K562 (cell line): ENCODE measurements at regions not wholly inside any gene's neighbourhood (a gene's known extent, or its start where the extent isn't known, plus 50 kb on each side); places are given as distances from the start of the nearest gene placed in this dataset.

Experiments used
- ATAC-seq: fragments of 200-7000 bp; cut with Tn5 transposase; 3 replicates; pipeline ENCODE4 v1.9.1; 2020; ENCODE audit warnings: moderate library complexity
- BruUV-seq: library from RNA; stranded (reverse); fragments of 400-500 nt; replicated peaks from 2 replicates; lab custom pipeline; 2021; lab: Mats Ljungman, UMichigan
- CTCF ChIA-PET: fragments of 300-600 bp; formaldehyde crosslinking; extraction: SDS; loops from one replicate; lab custom pipeline; 2021; ENCODE audit warnings: low intra/inter-chr PET ratio; lab: Yijun Ruan, JAX
- POLR2A ChIA-PET: fragments of 300-600, 350-650 bp; sonication (Branson Sonifier 250); formaldehyde crosslinking; extraction: SDS; loops from one replicate; lab custom pipeline; 2021; ENCODE audit warnings: antibody characterized with exemption, inconsistent platforms; lab: Yijun Ruan, JAX
- DNase-seq, 4 experiments: peaks; one replicate each; pipeline versions ENCODE4 v3.0.0 to v3.0.0-alpha.2; 2011 to 2018; ENCODE audit warnings: low spot score in 3 of 4, mixed read lengths in 3 of 4; ENCODE audit errors: extremely low read depth in 1 of 4
- FAIRE-seq: peaks from 2 replicates; lab custom pipeline; 2011; peaks lifted over from hg19 to GRCh38; lab: Jason Lieb, UNC
- H2AFZ ChIP-seq: 2 replicates; pipeline ENCODE4 v1.6.0; 2011; ENCODE audit warnings: low read depth, low read length, control low read depth, inconsistent platforms
- H3K27ac ChIP-seq: fragments of 200-600 bp; 3 replicates; pipeline ENCODE4 v1.8.0; 2011; ENCODE audit warnings: low read depth, mild to moderate bottlenecking, control low read depth, inconsistent platforms, low read length, moderate library complexity, mixed read lengths; ENCODE audit errors: extremely low read depth
- H3K27me3 ChIP-seq, 2 experiments: fragments of 300-600 bp in 1 of 2; 2 replicates in 1 of 2; 3 replicates in 1 of 2; pipeline versions ENCODE4 v1.6.0 to v1.8.0; 2011; ENCODE audit warnings: inconsistent platforms in 2 of 2, low read length in 2 of 2, mild to moderate bottlenecking in 1 of 2, mixed read lengths in 1 of 2, moderate library complexity in 1 of 2; ENCODE audit not compliant: control insufficient read depth in 2 of 2, insufficient read depth in 2 of 2
- H3K36me3 ChIP-seq: fragments of 300-600 bp; 3 replicates; pipeline ENCODE4 v1.8.0; 2011; ENCODE audit warnings: mild to moderate bottlenecking, low read length, inconsistent platforms; ENCODE audit not compliant: control insufficient read depth, insufficient read depth
- H3K4me1 ChIP-seq, 2 experiments: fragments of 200-600 bp in 1 of 2; replicated peaks in 1 of 2; 2 replicates in 1 of 2; 3 replicates in 1 of 2; pipeline versions ENCODE4 v1.5.1 to v1.8.0; 2011; ENCODE audit warnings: inconsistent platforms in 2 of 2, low read length in 2 of 2, mild to moderate bottlenecking in 1 of 2, mixed read lengths in 1 of 2, moderate library complexity in 1 of 2; ENCODE audit not compliant: control insufficient read depth in 2 of 2, insufficient read depth in 2 of 2
- H3K4me2 ChIP-seq: 2 replicates; pipeline ENCODE4 v1.6.1; 2011; ENCODE audit warnings: low read length, control low read depth, inconsistent platforms, mixed read lengths; ENCODE audit not compliant: insufficient read depth
- H3K4me3 ChIP-seq: fragments of 200-600 bp; sonication (generic), shearing (Covaris generic); 2 replicates; pipeline ENCODE4 v1.5.1; 2016; ENCODE audit warnings: control low read depth, inconsistent platforms
- H3K79me2 ChIP-seq: fragments of 200-600 bp; 3 replicates; pipeline ENCODE4 v1.8.0; 2011; ENCODE audit warnings: low read length, inconsistent platforms; ENCODE audit not compliant: control insufficient read depth, insufficient read depth
- H3K9ac ChIP-seq, 2 experiments: 2 replicates each; pipeline versions ENCODE4 v1.6.0 to v1.6.1; 2011; ENCODE audit warnings: low read depth in 2 of 2, low read length in 2 of 2, control low read depth in 1 of 2, inconsistent platforms in 1 of 2, mild to moderate bottlenecking in 1 of 2, mixed read lengths in 1 of 2; ENCODE audit not compliant: insufficient read depth in 1 of 2
- H3K9me1 ChIP-seq: one replicate; pipeline ENCODE4 v1.6.0; 2011; ENCODE audit warnings: inconsistent platforms, mild to moderate bottlenecking, low read length, moderate library complexity; ENCODE audit not compliant: control insufficient read depth, insufficient read depth
- H3K9me3 ChIP-seq: replicated peaks from 2 replicates; pipeline ENCODE4 v1.5.1; 2011; ENCODE audit warnings: low read depth, low read length, inconsistent platforms; ENCODE audit not compliant: control insufficient read depth, insufficient read depth
- H4K20me1 ChIP-seq: replicated peaks from 2 replicates; pipeline ENCODE4 v1.6.1; 2011; ENCODE audit warnings: low read length, inconsistent platforms, mixed read lengths; ENCODE audit not compliant: control insufficient read depth, insufficient read depth
- NFIC ChIP-seq: fragments of 450-650 bp; IDR thresholded peaks from 2 replicates; pipeline ENCODE4 v1.6.1; 2017; ENCODE audit warnings: mild to moderate bottlenecking, inconsistent platforms
- POLR2H ChIP-seq: IDR thresholded peaks from 2 replicates; pipeline ENCODE4 v1.6.1; 2016; ENCODE audit warnings: missing genetic modification characterization, low read depth, mild to moderate bottlenecking, control low read depth, missing compliant biosample characterization, moderate library complexity
- SIRT6 ChIP-seq: IDR thresholded peaks from one replicate; pipeline ENCODE4 v1.6.1; 2012; ENCODE audit warnings: low read depth, mild to moderate bottlenecking, control low read depth, inconsistent platforms, low read length, moderate library complexity
- SREBF2 ChIP-seq: sonication (generic); formaldehyde crosslinking; IDR thresholded peaks from 2 replicates; pipeline ENCODE4 v1.4.0; 2020; ENCODE audit warnings: mild to moderate bottlenecking, missing genetic modification reagents
- XRCC3 ChIP-seq: fragments of 450-650 bp; IDR thresholded peaks from 2 replicates; pipeline ENCODE4 v1.6.1; 2017; ENCODE audit warnings: mild to moderate bottlenecking, moderate library complexity
- ZNF695 ChIP-seq: fragments of 450-650 bp; formaldehyde crosslinking; IDR thresholded peaks from 2 replicates; pipeline ENCODE4 v1.4.0; 2020; ENCODE audit warnings: mild to moderate bottlenecking, moderate library complexity
- WGBS: fragments of 100-300 bp; shearing (Covaris generic); methylation state at CpG from one replicate; pipeline ENCODE4 v1.1.6; 2016; ENCODE audit warnings: low coverage, mixed read lengths; ENCODE audit not compliant: insufficient coverage; ENCODE audit errors: missing lambda C conversion rate; 5-methylcytosine and 5-hydroxymethylcytosine counted together
- in situ Hi-C: fragments of 300-500 bp; cut with MboI; formaldehyde crosslinking; loops from 4 replicates; pipeline ENCODE4 v1.15.0; 2018; ENCODE audit warnings: inconsistent platforms, mixed read lengths
- intact Hi-C: fragments of 100-400 bp; cut with micrococcal nuclease; formaldehyde crosslinking; loops from 2 replicates; pipeline ENCODE4 v1.14.2; 2022
- TF ChIP-seq, protein P1 (sequence below), 2 experiments: fragments of 250-450 bp in 1 of 2; fragments of 450-650 bp in 1 of 2; sonication (Bioruptor Pico) in 1 of 2; IDR thresholded peaks; 2 replicates each; pipeline versions ENCODE4 v1.6.1 to v1.8.0; 2016 to 2021; ENCODE audit warnings: mild to moderate bottlenecking in 2 of 2, moderate library complexity in 2 of 2, missing compliant biosample characterization in 1 of 2, missing genetic modification characterization in 1 of 2

- no peak for FAIRE-seq
- H3K4me2 ChIP-seq: no peak overlapping the region
- H3K79me2 ChIP-seq: no peaks in the 10 kb centered on the region
- H3K27ac ChIP-seq: no peak overlapping the region
- no peaks in the 10 kb centered on the region; the same call in 1 of the 2 replicates for H3K9me3 ChIP-seq
- H3K4me3 ChIP-seq: no peak overlapping the region
- CTCF ChIA-PET: no interaction called here
- no peaks in the 10 kb centered on the region for H3K4me1 ChIP-seq
- no peak overlapping the region for H3K9ac ChIP-seq
- H3K9me1 ChIP-seq: no peaks in the 10 kb centered on the region
- no peaks in the 10 kb centered on the region for H3K36me3 ChIP-seq
- no peaks in the 10 kb centered on the region for H4K20me1 ChIP-seq
- DNase-seq: no peak
- POLR2A ChIA-PET: no interaction called here
- no TSS peak for BruUV-seq
- 0% methylated on average over 2 of the region's 2 CpGs for WGBS
- H3K27me3 ChIP-seq: no peaks in the 10 kb centered on the region
- no peak for ATAC-seq
- in situ Hi-C loops: no loop called here
- intact Hi-C loops: no loop called here
- TF ChIP-seq, protein P1, sequence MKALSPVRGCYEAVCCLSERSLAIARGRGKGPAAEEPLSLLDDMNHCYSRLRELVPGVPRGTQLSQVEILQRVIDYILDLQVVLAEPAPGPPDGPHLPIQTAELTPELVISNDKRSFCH (CRISPR knock-in tag; IDR thresholded peaks at IDR 0.05): no peak
- TF ChIP-seq, protein P1 (tag; IDR thresholded peaks at IDR 0.05): no peak
- no peak for TF ChIP-seq SIRT6
- TF ChIP-seq SREBF2 (CRISPR knock-in tag): no peak
- TF ChIP-seq ZNF695 (CRISPR knock-in tag): no peak
- no peak for TF ChIP-seq POLR2H (tag)
- no peak for TF ChIP-seq XRCC3
- no peak for TF ChIP-seq NFIC
- TF ChIP-seq, all 486 proteins: peak for 0
- H2AFZ ChIP-seq: no peak overlapping the region
These were observed 317.2 kb upstream of the FIGN start for GRCh38 chr2:164053021-164053420.
